ENCODE measurements at regions not wholly inside any gene's neighbourhood (a gene's known extent, or its start where the extent isn't known, plus 50 kb on each side); places are given as distances from the start of the nearest gene placed in this dataset.

GRCh38 chr13:88162076-88162702, 491.0 kb downstream of the SLITRK5 start:
- no peaks in the 10 kb centered on the region for H3K79me2 ChIP-seq
- no peak for TF ChIP-seq EZH2 (IDR thresholded peaks at IDR 0.05; ENCODE audit: borderline replicate concordance)
- TF ChIP-seq, protein P1, sequence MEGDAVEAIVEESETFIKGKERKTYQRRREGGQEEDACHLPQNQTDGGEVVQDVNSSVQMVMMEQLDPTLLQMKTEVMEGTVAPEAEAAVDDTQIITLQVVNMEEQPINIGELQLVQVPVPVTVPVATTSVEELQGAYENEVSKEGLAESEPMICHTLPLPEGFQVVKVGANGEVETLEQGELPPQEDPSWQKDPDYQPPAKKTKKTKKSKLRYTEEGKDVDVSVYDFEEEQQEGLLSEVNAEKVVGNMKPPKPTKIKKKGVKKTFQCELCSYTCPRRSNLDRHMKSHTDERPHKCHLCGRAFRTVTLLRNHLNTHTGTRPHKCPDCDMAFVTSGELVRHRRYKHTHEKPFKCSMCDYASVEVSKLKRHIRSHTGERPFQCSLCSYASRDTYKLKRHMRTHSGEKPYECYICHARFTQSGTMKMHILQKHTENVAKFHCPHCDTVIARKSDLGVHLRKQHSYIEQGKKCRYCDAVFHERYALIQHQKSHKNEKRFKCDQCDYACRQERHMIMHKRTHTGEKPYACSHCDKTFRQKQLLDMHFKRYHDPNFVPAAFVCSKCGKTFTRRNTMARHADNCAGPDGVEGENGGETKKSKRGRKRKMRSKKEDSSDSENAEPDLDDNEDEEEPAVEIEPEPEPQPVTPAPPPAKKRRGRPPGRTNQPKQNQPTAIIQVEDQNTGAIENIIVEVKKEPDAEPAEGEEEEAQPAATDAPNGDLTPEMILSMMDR (IDR thresholded peaks at IDR 0.05; ENCODE audit: poor library complexity) = no peak
- no peak for TF ChIP-seq EZH2phosphoT487 (IDR thresholded peaks at IDR 0.05; ENCODE audit: low read depth, severe bottlenecking, unreplicated experiment)
- 77% methylated on average over 2 of the region's 2 CpGs for WGBS (ENCODE audit: low lambda C conversion rate, missing lambda C conversion rate)

GRCh38 chr13:88176231-88176630, 505.1 kb downstream of the SLITRK5 start:
- no peaks in the 10 kb centered on the region for H3K9me3 ChIP-seq (ENCODE audit: low read depth)
- no peak overlapping the region for H3K27ac ChIP-seq
- no peaks in the 10 kb centered on the region for H3K27me3 ChIP-seq
- TF ChIP-seq EZH2 (IDR thresholded peaks at IDR 0.05; ENCODE audit: borderline replicate concordance) = no peak
- TF ChIP-seq EZH2phosphoT487 (IDR thresholded peaks at IDR 0.05; ENCODE audit: low read depth, severe bottlenecking, unreplicated experiment) = no peak
- TF ChIP-seq, protein P1 (IDR thresholded peaks at IDR 0.05; ENCODE audit: poor library complexity) = no peak
- no peaks in the 10 kb centered on the region for H4K20me1 ChIP-seq (ENCODE audit: insufficient read depth, poor library complexity, severe bottlenecking)
- H3K79me2 ChIP-seq = no peaks in the 10 kb centered on the region
- no peaks in the 10 kb centered on the region for H3K9me2 ChIP-seq (replicated peaks; ENCODE audit: insufficient read depth)
- H3K4me3 ChIP-seq = no peak overlapping the region
- no peak overlapping the region for H2AFZ ChIP-seq
- no peak for DNase-seq (ENCODE audit: low spot score)
- WGBS (ENCODE audit: low lambda C conversion rate, missing lambda C conversion rate) = 94% methylated on average over 4 of the region's 4 CpGs
- H3K4me1 ChIP-seq (ENCODE audit: insufficient read depth) = no peaks in the 10 kb centered on the region
- no peaks in the 10 kb centered on the region for H3K36me3 ChIP-seq (replicated peaks; ENCODE audit: insufficient read depth, low read depth)
- no peak overlapping the region for H3K4me2 ChIP-seq

More at GRCh38 chr13:88162076-88162702, 491.0 kb downstream of the SLITRK5 start:
- Histone ChIP-seq H3K9me2 (replicated peaks; ENCODE audit: insufficient read depth) (no peaks in the 10 kb centered on the region), H3K36me3 (replicated peaks; ENCODE audit: insufficient read depth, low read depth) (no peaks in the 10 kb centered on the region), H4K20me1 (ENCODE audit: insufficient read depth, poor library complexity, severe bottlenecking) (no peaks in the 10 kb centered on the region), H3K9me3 (ENCODE audit: low read depth) (no peaks in the 10 kb centered on the region), H3K27me3 (no peaks in the 10 kb centered on the region), H3K4me3 (no peak overlapping the region), H3K27ac (no peak overlapping the region), H2AFZ (no peak overlapping the region), H3K4me1 (ENCODE audit: insufficient read depth) (no peaks in the 10 kb centered on the region), H3K4me2 (no peak overlapping the region)
- DNase-seq (ENCODE audit: low spot score) = no peak

DNA sequence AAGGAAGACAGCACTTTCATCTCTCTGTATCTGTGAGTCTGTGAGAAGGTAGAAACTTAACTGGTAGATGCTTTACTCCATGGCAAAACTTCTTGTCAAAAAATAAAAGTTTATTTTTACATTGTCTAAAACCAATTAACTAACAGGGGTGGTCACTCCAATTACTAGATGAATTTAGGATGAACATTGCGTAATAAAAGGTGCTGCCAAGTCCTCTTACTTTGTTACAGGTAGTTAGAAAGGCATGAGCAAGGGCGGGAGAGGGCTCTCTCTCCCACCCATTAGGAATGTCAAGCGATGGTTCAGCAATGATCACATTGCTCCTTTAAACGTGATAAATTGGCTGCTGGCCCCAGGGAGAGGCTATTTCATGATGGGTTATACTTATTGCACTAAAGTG, 512.3 kb downstream of the SLITRK5 start:
- TF ChIP-seq EZH2phosphoT487 (IDR thresholded peaks at IDR 0.05; ENCODE audit: low read depth, severe bottlenecking, unreplicated experiment) = no peak
- TF ChIP-seq, protein P1 (IDR thresholded peaks at IDR 0.05; ENCODE audit: poor library complexity) = no peak
- TF ChIP-seq EZH2 (IDR thresholded peaks at IDR 0.05; ENCODE audit: borderline replicate concordance) = no peak
- Histone ChIP-seq H3K4me3 (no peak overlapping the region), H3K4me2 (no peak overlapping the region), H3K27ac (no peak overlapping the region), H3K79me2 (no peaks in the 10 kb centered on the region), H3K4me1 (ENCODE audit: insufficient read depth) (no peaks in the 10 kb centered on the region), H3K9me3 (ENCODE audit: low read depth) (no peaks in the 10 kb centered on the region), H3K27me3 (no peaks in the 10 kb centered on the region), H2AFZ (no peak overlapping the region), H3K36me3 (replicated peaks; ENCODE audit: insufficient read depth, low read depth) (no peaks in the 10 kb centered on the region), H4K20me1 (ENCODE audit: insufficient read depth, poor library complexity, severe bottlenecking) (no peaks in the 10 kb centered on the region), H3K9me2 (replicated peaks; ENCODE audit: insufficient read depth) (no peaks in the 10 kb centered on the region)
- WGBS (ENCODE audit: low lambda C conversion rate, missing lambda C conversion rate) = 87% methylated on average over 4 of the region's 4 CpGs
- no peak for DNase-seq (ENCODE audit: low spot score)
